ENCODE measurements at regions not wholly inside any gene's neighbourhood (a gene's known extent, or its start where the extent isn't known, plus 50 kb on each side); places are given as distances from the start of the nearest gene placed in this dataset.

- H3K27ac Mint-ChIP-seq: no peak overlapping the region
- intact Hi-C loops (cut with micrococcal nuclease): no loop called here
- no peak overlapping the region for H3K27ac ChIP-seq (ENCODE audit: low read depth in 1 of 2, low read length in 2 of 2)
Observed at GRCh38 chr6:19039287-19039686, 652.1 kb downstream of the RNF144B start.

GRCh38 chr6:19041906-19042305, 654.8 kb downstream of the RNF144B start:
- intact Hi-C loops (cut with micrococcal nuclease): no loop called here
- H3K79me2 ChIP-seq (ENCODE audit: insufficient read depth, low read length): no peaks in the 10 kb centered on the region
- WGBS (ENCODE audit: insufficient coverage): 82% methylated on average over 2 of the region's 6 CpGs

More at GRCh38 chr6:19039287-19039686, 652.1 kb downstream of the RNF144B start:
- Mint-ChIP-seq H3K4me1 (no peaks in the 10 kb centered on the region), H3K27me3 (ENCODE audit: low read depth in 3 of 3) (no peaks in the 10 kb centered on the region), H3K4me3 (no peak overlapping the region), H3K9me3 (peaks cover 0 to 6% (median 0%) of the 10 kb centered on the region in 7 donors), H3K36me3 (no peaks in the 10 kb centered on the region)
- Histone ChIP-seq H3K4me2 (replicated peaks; ENCODE audit: extremely low read depth, low read length, poor library complexity, severe bottlenecking) (no peak overlapping the region), H3K4me1 (ENCODE audit: control insufficient read depth in 1 of 2, insufficient read depth in 2 of 2, low read length in 2 of 2) (no peaks in the 10 kb centered on the region), H2AFZ (ENCODE audit: insufficient read depth, low read depth, low read length, poor library complexity, severe bottlenecking) (no peak overlapping the region), H3K9me3 (replicated peaks in 1 of 2; ENCODE audit: control insufficient read depth in 1 of 2, insufficient read depth in 1 of 2, low read length in 2 of 2) (no peaks in the 10 kb centered on the region), H3K36me3 (replicated peaks in 1 of 2; ENCODE audit: control insufficient read depth in 1 of 2, insufficient read depth in 2 of 2, low read length in 2 of 2) (no peaks in the 10 kb centered on the region), H3K79me2 (ENCODE audit: insufficient read depth, low read length) (no peaks in the 10 kb centered on the region), H3K9ac (ENCODE audit: insufficient read depth, low read length, poor library complexity, severe bottlenecking) (no peak overlapping the region), H3K4me3 (replicated peaks in 1 of 3; ENCODE audit: low read depth in 2 of 3, low read length in 3 of 3) (no peak overlapping the region), H3K27me3 (ENCODE audit: control insufficient read depth in 2 of 2, insufficient read depth in 2 of 2, low read length in 2 of 2) (no peaks in the 10 kb centered on the region), H4K20me1 (ENCODE audit: insufficient read depth, low read length) (no peaks in the 10 kb centered on the region)
- no peak for DNase-seq
- no peak for TF ChIP-seq CTCF (IDR thresholded peaks at IDR 0.05)

More at GRCh38 chr6:19041906-19042305, 654.8 kb downstream of the RNF144B start:
- TF ChIP-seq CTCF (IDR thresholded peaks at IDR 0.05): no peak
- Histone ChIP-seq H3K36me3 (replicated peaks in 1 of 2; ENCODE audit: control insufficient read depth in 1 of 2, insufficient read depth in 2 of 2, low read length in 2 of 2) (no peaks in the 10 kb centered on the region), H4K20me1 (ENCODE audit: insufficient read depth, low read length) (no peaks in the 10 kb centered on the region), H3K27ac (ENCODE audit: low read depth in 1 of 2, low read length in 2 of 2) (no peak overlapping the region), H2AFZ (ENCODE audit: insufficient read depth, low read depth, low read length, poor library complexity, severe bottlenecking) (no peak overlapping the region), H3K27me3 (ENCODE audit: control insufficient read depth in 2 of 2, insufficient read depth in 2 of 2, low read length in 2 of 2) (no peaks in the 10 kb centered on the region), H3K4me3 (replicated peaks in 1 of 3; ENCODE audit: low read depth in 2 of 3, low read length in 3 of 3) (no peak overlapping the region), H3K9ac (ENCODE audit: insufficient read depth, low read length, poor library complexity, severe bottlenecking) (no peak overlapping the region), H3K4me1 (ENCODE audit: control insufficient read depth in 1 of 2, insufficient read depth in 2 of 2, low read length in 2 of 2) (no peaks in the 10 kb centered on the region), H3K9me3 (replicated peaks in 1 of 2; ENCODE audit: control insufficient read depth in 1 of 2, insufficient read depth in 1 of 2, low read length in 2 of 2) (peaks cover 0 to 5% of the 10 kb centered on the region in 2 donors), H3K4me2 (replicated peaks; ENCODE audit: extremely low read depth, low read length, poor library complexity, severe bottlenecking) (no peak overlapping the region)
- Mint-ChIP-seq H3K27me3 (ENCODE audit: low read depth in 3 of 3) (no peaks in the 10 kb centered on the region), H3K9me3 (peaks cover 0 to 6% (median 0%) of the 10 kb centered on the region in 7 donors), H3K27ac (no peak overlapping the region), H3K36me3 (no peaks in the 10 kb centered on the region), H3K4me1 (no peaks in the 10 kb centered on the region), H3K4me3 (no peak overlapping the region)
- no peak for DNase-seq

All from CD14-positive monocyte (primary cell).